CD4-positive, alpha-beta memory T cell (primary cell): ENCODE measurements at regions not wholly inside any gene's neighbourhood (a gene's known extent, or its start where the extent isn't known, plus 50 kb on each side); places are given as distances from the start of the nearest gene placed in this dataset.

ENCODE experiments used
- CTCF ChIA-PET: fragments of 350-600 bp; sonication (Branson Sonifier 250); formaldehyde crosslinking; loops from one replicate; lab custom pipeline; 2021; ENCODE audit warnings: inconsistent platforms; ENCODE audit not compliant: partially characterized antibody; lab: Charles Lee
- POLR2A ChIA-PET: fragments of 350-600 bp; sonication (Branson Sonifier 250); formaldehyde crosslinking; loops from one replicate; lab custom pipeline; 2021; ENCODE audit not compliant: partially characterized antibody; lab: Charles Lee
- DNase-seq, 5 donors: peaks; one replicate each; pipeline versions ENCODE4 v3.0.0 to v3.0.0-alpha.2; 2020 to 2022; ENCODE audit warnings: mixed read lengths in 1 of 5
- H3K27ac ChIP-seq: one replicate; pipeline ENCODE4 v1.7.0; 2013; ENCODE audit warnings: low read depth, low read length
- H3K27me3 ChIP-seq: 2 replicates; pipeline ENCODE4 v1.7.0; 2013; ENCODE audit warnings: mild to moderate bottlenecking, low read length, moderate library complexity; ENCODE audit not compliant: insufficient read depth
- H3K36me3 ChIP-seq: 2 replicates; pipeline ENCODE4 v1.7.0; 2013; ENCODE audit warnings: mild to moderate bottlenecking, low read length, moderate library complexity; ENCODE audit not compliant: insufficient read depth
- H3K4me1 ChIP-seq: 2 replicates; pipeline ENCODE4 v1.7.0; 2013; ENCODE audit warnings: mild to moderate bottlenecking, low read length, moderate library complexity; ENCODE audit not compliant: insufficient read depth
- H3K4me3 ChIP-seq, 2 donors: one replicate each; pipeline ENCODE4 v1.7.0; 2013; ENCODE audit warnings: low read length in 2 of 2, mild to moderate bottlenecking in 1 of 2
- H3K9me3 ChIP-seq, 2 donors: one replicate each; pipeline ENCODE4 v1.7.0; 2013; ENCODE audit warnings: low read length in 2 of 2, control low read depth in 1 of 2; ENCODE audit not compliant: control insufficient read depth in 1 of 2
- H3K27ac Mint-ChIP-seq, 7 donors: one replicate each; pipeline ENCODE4 v1.8.0; 2020 to 2021; ENCODE audit warnings: mixed read lengths in 7 of 7, mild to moderate bottlenecking in 6 of 7, inconsistent platforms in 3 of 7, moderate library complexity in 3 of 7
- H3K27me3 Mint-ChIP-seq, 2 donors: one replicate each; pipeline ENCODE4 v1.8.0; 2020 to 2021; ENCODE audit warnings: mixed read lengths in 2 of 2
- H3K36me3 Mint-ChIP-seq, 2 donors: one replicate each; pipeline ENCODE4 v1.8.0; 2020 to 2021; ENCODE audit warnings: mixed read lengths in 2 of 2, inconsistent platforms in 1 of 2, mild to moderate bottlenecking in 1 of 2
- H3K4me1 Mint-ChIP-seq, 4 donors: one replicate each; pipeline ENCODE4 v1.8.0; 2020 to 2021; ENCODE audit warnings: mixed read lengths in 4 of 4, mild to moderate bottlenecking in 1 of 4
- H3K4me3 Mint-ChIP-seq, 8 donors: one replicate each; pipeline ENCODE4 v1.8.0; 2020 to 2021; ENCODE audit warnings: mixed read lengths in 8 of 8, mild to moderate bottlenecking in 7 of 8, moderate library complexity in 6 of 8, inconsistent platforms in 3 of 8
- H3K9me3 Mint-ChIP-seq, 8 donors: one replicate each; pipeline ENCODE4 v1.8.0; 2020 to 2021; ENCODE audit warnings: mixed read lengths in 8 of 8, mild to moderate bottlenecking in 5 of 8, inconsistent platforms in 3 of 8, moderate library complexity in 1 of 8
- intact Hi-C: fragments of 100-400 bp; cut with micrococcal nuclease; formaldehyde crosslinking; loops from one replicate; pipeline ENCODE4 v1.15.1; 2023

DNA sequence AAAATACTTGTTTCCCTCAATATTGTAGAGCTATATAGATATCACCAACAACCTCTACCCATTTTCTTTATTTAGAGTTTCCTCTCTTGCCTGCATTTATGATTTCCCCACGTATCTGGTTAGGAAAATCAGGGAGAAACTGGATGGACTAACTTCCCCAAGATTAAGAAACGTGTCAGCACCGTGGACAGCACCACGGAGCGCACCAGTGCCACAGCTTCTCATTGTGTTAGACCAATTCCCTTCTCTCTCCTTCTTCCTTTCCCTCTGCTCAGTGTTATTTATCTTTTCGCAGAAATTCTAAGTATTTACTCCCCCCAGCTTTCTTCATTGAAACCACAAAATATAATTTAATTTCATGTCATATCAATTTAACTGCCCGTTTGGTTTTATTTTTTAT, 568.6 kb upstream of the BOD1L1 start:
- Mint-ChIP-seq H3K27me3 (no peaks in the 10 kb centered on the region), H3K36me3 (no peaks in the 10 kb centered on the region), H3K9me3 (peaks cover 0 to 4% (median 0%) of the 10 kb centered on the region in 8 donors), H3K4me3 (no peak overlapping the region), H3K4me1 (no peaks in the 10 kb centered on the region), H3K27ac (no peak overlapping the region)
- H3K27me3 ChIP-seq: no peaks in the 10 kb centered on the region
- H3K36me3 ChIP-seq: no peaks in the 10 kb centered on the region
- intact Hi-C loops: no loop called here
- H3K27ac ChIP-seq: no peak overlapping the region
- H3K9me3 ChIP-seq: no peaks in the 10 kb centered on the region
- DNase-seq: no peak
- H3K4me3 ChIP-seq: no peak overlapping the region
- ChIA-PET CTCF (no interaction called here), POLR2A (no interaction called here)
- H3K4me1 ChIP-seq: no peaks in the 10 kb centered on the region

DNA sequence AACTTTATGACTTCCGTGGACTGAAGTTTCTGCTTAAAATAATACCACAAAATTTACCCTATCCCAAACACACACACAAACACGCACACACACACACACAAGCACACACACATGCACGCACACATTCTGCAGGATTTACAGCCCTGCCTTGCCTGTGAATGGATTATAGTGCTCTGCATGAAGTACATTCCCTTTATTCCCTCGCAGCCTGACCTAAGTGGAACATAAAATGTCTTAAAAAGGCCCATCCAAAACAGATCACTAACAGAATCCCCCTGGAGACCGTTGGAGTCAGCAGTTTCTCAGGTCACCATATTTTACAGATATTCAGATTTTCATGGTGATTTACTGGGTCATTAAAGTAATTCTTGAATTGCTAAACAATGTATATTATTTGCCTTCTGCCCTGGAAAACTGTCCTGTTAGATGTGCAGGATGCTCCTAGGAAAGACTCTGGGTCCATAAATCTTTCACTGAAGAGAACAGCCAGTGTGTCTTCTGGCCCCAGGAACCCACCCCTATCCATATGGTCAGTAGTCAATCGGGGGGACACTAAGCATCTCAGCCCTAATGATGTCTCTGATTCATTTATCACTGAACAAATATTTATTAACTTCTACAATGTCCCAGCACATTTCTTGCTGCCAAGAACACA, 587.7 kb upstream of the BOD1L1 start:
- intact Hi-C loops: no loop called here
- H3K4me3 ChIP-seq: no peak overlapping the region
- CTCF ChIA-PET: no interaction called here
- H3K27ac Mint-ChIP-seq: no peak overlapping the region
- no peaks in the 10 kb centered on the region for H3K4me1 Mint-ChIP-seq
- peaks cover 0 to 1% of the 10 kb centered on the region in 2 donors for H3K27me3 Mint-ChIP-seq
- no peaks in the 10 kb centered on the region for H3K36me3 ChIP-seq
- H3K36me3 Mint-ChIP-seq: no peaks in the 10 kb centered on the region
- POLR2A ChIA-PET: no interaction called here
- no peak overlapping the region for H3K4me3 Mint-ChIP-seq
- no peaks in the 10 kb centered on the region for H3K27me3 ChIP-seq
- H3K27ac ChIP-seq: no peak overlapping the region
- H3K9me3 Mint-ChIP-seq: peaks cover 0 to 11% (median 8%) of the 10 kb centered on the region in 8 donors
- DNase-seq: no peak
- no peaks in the 10 kb centered on the region for H3K4me1 ChIP-seq
- no peaks in the 10 kb centered on the region for H3K9me3 ChIP-seq

DNA sequence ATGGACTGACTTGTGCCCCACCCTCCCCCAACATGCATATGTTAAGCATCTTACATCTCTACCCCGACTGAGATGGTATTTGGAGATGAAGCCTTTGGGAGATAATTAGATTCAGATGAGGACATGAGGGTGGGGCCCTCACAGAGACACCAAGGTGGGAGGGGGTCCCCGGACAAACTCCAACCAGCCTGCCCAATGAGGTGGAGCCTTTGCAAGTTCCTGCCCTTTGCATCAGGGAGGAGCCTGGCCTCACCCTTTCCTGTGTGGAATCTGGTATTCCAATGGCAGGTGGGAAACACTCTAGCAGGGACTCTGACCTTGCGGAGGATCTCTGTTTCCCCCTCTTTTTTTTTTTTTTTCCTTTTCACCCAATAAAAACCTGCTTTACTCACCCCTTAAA, 589.9 kb upstream of the BOD1L1 start:
- Mint-ChIP-seq H3K4me3 (no peak overlapping the region), H3K4me1 (no peaks in the 10 kb centered on the region), H3K27me3 (peaks cover 0 to 1% of the 10 kb centered on the region in 2 donors), H3K9me3 (peaks cover 0 to 11% (median 5%) of the 10 kb centered on the region in 8 donors), H3K36me3 (no peaks in the 10 kb centered on the region), H3K27ac (no peak overlapping the region)
- Histone ChIP-seq H3K27me3 (no peaks in the 10 kb centered on the region), H3K4me3 (no peak overlapping the region), H3K27ac (no peak overlapping the region), H3K36me3 (no peaks in the 10 kb centered on the region), H3K9me3 (no peaks in the 10 kb centered on the region), H3K4me1 (no peaks in the 10 kb centered on the region)
- ChIA-PET POLR2A (no interaction called here), CTCF (no interaction called here)
- intact Hi-C loops: no loop called here
- DNase-seq: no peak

DNA sequence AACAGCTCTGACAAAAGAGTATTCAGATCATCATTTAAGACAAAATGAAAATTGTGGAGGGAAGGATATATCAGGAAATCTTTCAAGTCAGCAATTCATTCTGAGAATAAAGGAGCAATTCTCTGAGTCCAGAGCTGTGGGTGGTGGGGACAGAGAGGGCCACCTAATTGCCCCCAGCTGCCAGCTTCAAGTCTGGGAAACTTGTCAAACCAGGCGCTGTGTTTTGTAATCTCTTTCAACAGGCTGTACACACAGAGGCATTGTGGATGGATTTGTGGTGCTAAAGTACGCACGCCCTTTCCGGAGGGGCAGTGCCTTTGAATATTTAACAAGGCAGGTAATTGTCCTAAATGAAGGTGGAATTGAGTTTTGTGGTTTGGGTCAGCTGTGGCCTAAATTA, 591.1 kb upstream of the BOD1L1 start:
- no peak overlapping the region for H3K4me3 ChIP-seq
- Mint-ChIP-seq H3K9me3 (peaks cover 0 to 3% (median 2%) of the 10 kb centered on the region in 8 donors), H3K27me3 (peaks cover 0 to 1% of the 10 kb centered on the region in 2 donors), H3K36me3 (no peaks in the 10 kb centered on the region), H3K4me1 (no peaks in the 10 kb centered on the region), H3K27ac (no peak overlapping the region), H3K4me3 (no peak overlapping the region)
- CTCF ChIA-PET: no interaction called here
- POLR2A ChIA-PET: no interaction called here
- no peaks in the 10 kb centered on the region for H3K27me3 ChIP-seq
- H3K9me3 ChIP-seq: no peaks in the 10 kb centered on the region
- intact Hi-C loops: no loop called here
- no peak overlapping the region for H3K27ac ChIP-seq
- DNase-seq: no peak
- no peaks in the 10 kb centered on the region for H3K4me1 ChIP-seq
- H3K36me3 ChIP-seq: no peaks in the 10 kb centered on the region

DNA sequence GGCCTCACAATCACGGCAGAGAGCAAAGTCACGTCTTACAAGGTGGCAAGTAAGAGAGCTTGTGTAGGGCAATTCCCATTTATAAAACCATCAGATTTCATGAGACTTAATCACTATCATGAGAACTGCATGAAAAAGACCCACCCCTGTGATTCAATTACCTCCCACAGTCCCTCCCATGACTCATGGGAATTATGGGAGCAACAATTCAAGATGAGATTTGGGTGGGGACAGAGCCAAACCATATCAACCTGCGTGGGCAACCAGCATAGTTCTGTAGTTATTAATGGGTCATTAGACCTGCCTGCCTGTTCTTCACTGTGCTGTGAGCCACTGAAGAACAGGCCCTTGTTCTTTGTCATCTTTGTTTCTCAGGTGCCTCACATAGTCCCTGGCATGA, 593.7 kb upstream of the BOD1L1 start:
- no peaks in the 10 kb centered on the region for H3K36me3 ChIP-seq
- H3K4me1 ChIP-seq: no peaks in the 10 kb centered on the region
- Mint-ChIP-seq H3K27me3 (peaks cover 0 to 1% of the 10 kb centered on the region in 2 donors), H3K27ac (no peak overlapping the region), H3K4me3 (no peak overlapping the region), H3K4me1 (no peaks in the 10 kb centered on the region), H3K9me3 (peaks cover 0 to 3% (median 0%) of the 10 kb centered on the region in 8 donors), H3K36me3 (no peaks in the 10 kb centered on the region)
- H3K27me3 ChIP-seq: no peaks in the 10 kb centered on the region
- ChIA-PET CTCF (no interaction called here), POLR2A (no interaction called here)
- intact Hi-C loops: no loop called here
- H3K27ac ChIP-seq: no peak overlapping the region
- no peak overlapping the region for H3K4me3 ChIP-seq
- DNase-seq: no peak
- H3K9me3 ChIP-seq: no peaks in the 10 kb centered on the region

DNA sequence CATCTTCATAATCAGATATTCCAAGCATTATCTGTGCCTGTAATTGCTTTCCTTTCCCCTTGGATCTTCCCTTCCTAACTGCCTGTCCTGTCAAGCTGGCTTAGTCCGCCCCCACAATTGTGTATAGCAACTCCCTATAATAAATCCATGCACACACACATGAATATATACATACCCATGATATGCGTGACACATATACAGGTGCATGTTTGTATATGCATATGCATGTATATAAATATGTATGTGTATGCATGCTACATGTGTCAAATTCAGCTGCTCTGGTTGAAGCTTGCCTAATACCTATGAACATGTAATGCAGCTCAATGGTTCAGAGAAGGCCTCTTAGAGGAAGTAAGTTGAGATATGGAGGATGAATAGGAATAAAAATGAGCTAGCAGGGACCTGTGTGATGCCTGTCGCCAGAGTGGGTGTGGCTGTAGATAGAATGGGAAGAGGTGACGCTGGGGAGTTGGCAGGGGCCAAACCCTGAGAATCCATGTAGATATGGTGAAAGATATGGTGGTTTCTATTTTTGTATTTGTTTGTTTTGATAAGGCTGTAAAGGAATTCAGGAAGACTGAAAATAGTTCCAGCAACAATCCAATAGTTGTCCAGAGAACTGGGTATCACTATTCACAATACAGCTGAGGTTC, 595.0 kb upstream of the BOD1L1 start:
- Histone ChIP-seq H3K9me3 (no peaks in the 10 kb centered on the region), H3K4me3 (no peak overlapping the region), H3K36me3 (no peaks in the 10 kb centered on the region), H3K27me3 (no peaks in the 10 kb centered on the region), H3K27ac (no peak overlapping the region), H3K4me1 (no peaks in the 10 kb centered on the region)
- Mint-ChIP-seq H3K4me1 (peaks cover 0 to 2% (median 0%) of the 10 kb centered on the region in 4 donors), H3K27ac (no peak overlapping the region), H3K36me3 (no peaks in the 10 kb centered on the region), H3K27me3 (peaks cover 0 to 1% of the 10 kb centered on the region in 2 donors), H3K4me3 (no peak overlapping the region), H3K9me3 (peaks cover 0 to 3% (median 0%) of the 10 kb centered on the region in 8 donors)
- CTCF ChIA-PET: no interaction called here
- intact Hi-C loops: no loop called here
- POLR2A ChIA-PET: no interaction called here
- no peak for DNase-seq

DNA sequence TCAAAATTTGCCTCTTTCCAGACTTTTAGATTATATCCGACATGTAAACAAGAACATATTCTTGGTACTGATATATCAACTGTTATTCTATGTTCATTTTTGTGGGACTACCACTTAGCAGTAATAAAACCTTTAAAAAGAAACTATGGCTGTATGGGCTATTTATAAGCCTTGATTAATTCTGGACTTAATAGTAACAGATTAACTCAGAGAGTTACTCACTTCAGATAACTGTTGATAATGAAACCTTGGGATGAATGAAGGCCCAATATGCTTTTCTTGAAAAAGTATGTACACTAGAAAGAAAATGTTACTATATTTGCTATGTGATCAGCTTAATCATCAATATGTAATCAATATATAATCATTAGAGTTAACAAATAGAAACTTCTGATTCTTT, 595.9 kb upstream of the BOD1L1 start:
- Mint-ChIP-seq H3K36me3 (no peaks in the 10 kb centered on the region), H3K9me3 (peaks cover 0 to 4% (median 0%) of the 10 kb centered on the region in 8 donors), H3K27ac (no peak overlapping the region), H3K27me3 (no peaks in the 10 kb centered on the region), H3K4me1 (peaks cover 0 to 4% (median 0%) of the 10 kb centered on the region in 4 donors), H3K4me3 (no peak overlapping the region)
- Histone ChIP-seq H3K27me3 (no peaks in the 10 kb centered on the region), H3K4me3 (no peak overlapping the region), H3K4me1 (no peaks in the 10 kb centered on the region), H3K9me3 (no peaks in the 10 kb centered on the region), H3K36me3 (no peaks in the 10 kb centered on the region), H3K27ac (no peak overlapping the region)
- ChIA-PET POLR2A (no interaction called here), CTCF (no interaction called here)
- no peak for DNase-seq
- intact Hi-C loops: no loop called here
